Kidney (tissue), 13 donors: ENCODE measurements at regions not wholly inside any gene's neighbourhood (a gene's known extent, or its start where the extent isn't known, plus 50 kb on each side); places are given as distances from the start of the nearest gene placed in this dataset.
"Not testable (repeated sequence)": the region's sequence is repeated elsewhere in the genome, so short reads cannot be mapped to it uniquely, and the experiment has no call there.

Source experiments
- DNase-seq, 5 donors: peaks; one replicate each; pipeline ENCODE4 v3.0.0-alpha.2; 2013 to 2020
- FAIRE-seq: peaks from 2 replicates; lab custom pipeline; 2012; peaks lifted over from hg19 to GRCh38; lab: Jason Lieb, UNC
- H3K27ac ChIP-seq, 2 donors: one replicate each; pipeline ENCODE4 v1.7.0; 2013; ENCODE audit warnings: low read depth in 2 of 2, low read length in 2 of 2, inconsistent platforms in 1 of 2
- H3K27me3 ChIP-seq: one replicate; pipeline ENCODE4 v1.7.1; 2013; ENCODE audit warnings: low read length, inconsistent platforms; ENCODE audit not compliant: control insufficient read depth, insufficient read depth
- H3K36me3 ChIP-seq, 3 donors: one replicate each; pipeline versions ENCODE4 v1.7.0 to v1.7.1; 2013; ENCODE audit warnings: low read length in 3 of 3, control low read depth in 1 of 3, inconsistent platforms in 1 of 3; ENCODE audit not compliant: insufficient read depth in 3 of 3, control insufficient read depth in 2 of 3
- H3K4me1 ChIP-seq, 3 donors: one replicate each; pipeline versions ENCODE4 v1.7.0 to v1.7.1; 2013; ENCODE audit warnings: low read length in 3 of 3, inconsistent platforms in 1 of 3, low read depth in 1 of 3; ENCODE audit not compliant: control insufficient read depth in 2 of 3, insufficient read depth in 2 of 3
- H3K4me3 ChIP-seq, 3 donors: one replicate each; pipeline versions ENCODE4 v1.7.0 to v1.8.1; 2013; ENCODE audit warnings: low read length in 3 of 3, control low read depth in 1 of 3, inconsistent platforms in 1 of 3
- H3K9ac ChIP-seq, 3 donors: one replicate each; pipeline versions ENCODE4 v1.7.0 to v1.7.1; 2013; ENCODE audit warnings: low read length in 3 of 3, control low read depth in 1 of 3, inconsistent platforms in 1 of 3
- H3K9me3 ChIP-seq, 3 donors: one replicate each; pipeline versions ENCODE4 v1.7.0 to v1.7.1; 2013; ENCODE audit warnings: low read length in 3 of 3, control low read depth in 1 of 3, inconsistent platforms in 1 of 3; ENCODE audit not compliant: control insufficient read depth in 2 of 3, insufficient read depth in 1 of 3
- CTCF ChIP-seq: IDR thresholded peaks from 3 replicates; pipeline ENCODE4 v1.5.1; 2012; ENCODE audit warnings: mild to moderate bottlenecking, moderate library complexity, borderline replicate concordance; ENCODE audit not compliant: insufficient read depth; ENCODE audit errors: extremely low read depth
- intact Hi-C: fragments of 100-400 bp; cut with DNase I; formaldehyde crosslinking; loops from one replicate; pipeline ENCODE4 v1.11.1; 2022
- donor health status: control.
- donor health status: control.
- donor health status: control.
- donor health status: control.
- donor health status: control.
- donor health status: DM: yes; HTN: yes; CAD: no.
- donor health status: Normal renal cell carcinoma (clear cell type).

- H3K27ac ChIP-seq, result no peak overlapping the region
- no peaks in the 10 kb centered on the region for H3K9me3 ChIP-seq
- intact Hi-C loops, result no loop called here
- no peak for TF ChIP-seq CTCF
- H3K4me3 ChIP-seq, result no peak overlapping the region
- no peak overlapping the region for H3K9ac ChIP-seq
- DNase-seq (no peak), FAIRE-seq (no peak)
- no peaks in the 10 kb centered on the region for H3K4me1 ChIP-seq
- no peaks in the 10 kb centered on the region for H3K36me3 ChIP-seq
- H3K27me3 ChIP-seq, result no peaks in the 10 kb centered on the region
Measured at GRCh38 chr16:29319726-29320125, 86.8 kb downstream of the NPIPB11 start.

GRCh38 chr16:29318561-29318968 lies 87.9 kb downstream of the NPIPB11 start:
- peak in 2 of 5 donors; percentile 35 to 68 for DNase-seq
- H3K27me3 ChIP-seq, H3K9ac ChIP-seq, H3K27ac ChIP-seq, H3K4me3 ChIP-seq, H3K4me1 ChIP-seq, FAIRE-seq, H3K9me3 ChIP-seq, intact Hi-C loops, H3K36me3 ChIP-seq: not testable (repeated sequence)

- Histone ChIP-seq H3K9ac (no peak overlapping the region), H3K36me3 (no peaks in the 10 kb centered on the region), H3K4me1 (no peaks in the 10 kb centered on the region), H3K27ac (no peak overlapping the region), H3K9me3 (no peaks in the 10 kb centered on the region), H3K27me3 (no peaks in the 10 kb centered on the region), H3K4me3 (no peak overlapping the region)
- intact Hi-C loops, result no loop called here
- FAIRE-seq (no peak), DNase-seq (no peak)
- TF ChIP-seq CTCF, result no peak
Measured at GRCh38 chr16:29318037-29318436, 88.5 kb downstream of the NPIPB11 start.

- FAIRE-seq, result no peak
- no peak overlapping the region for H3K4me3 ChIP-seq
- H3K9ac ChIP-seq, result no peak overlapping the region
- TF ChIP-seq CTCF, result no peak
- H3K27ac ChIP-seq, result no peak overlapping the region
- DNase-seq, result no peak
- no peaks in the 10 kb centered on the region for H3K36me3 ChIP-seq
- H3K9me3 ChIP-seq, result no peaks in the 10 kb centered on the region
- H3K27me3 ChIP-seq, result no peaks in the 10 kb centered on the region
- no peaks in the 10 kb centered on the region for H3K4me1 ChIP-seq
- intact Hi-C loops, result no loop called here
Measured at GRCh38 chr16:29317269-29317668, 89.2 kb downstream of the NPIPB11 start.
